H1 (cell line): ENCODE measurements at regions not wholly inside any gene's neighbourhood (a gene's known extent, or its start where the extent isn't known, plus 50 kb on each side); places are given as distances from the start of the nearest gene placed in this dataset.

Source experiments
- CTCF ChIA-PET: fragments of 300-600 bp; sonication (Branson Sonifier 250); formaldehyde crosslinking; loops from one replicate; lab custom pipeline; 2021; ENCODE audit not compliant: partially characterized antibody; lab: Charles Lee
- POLR2A ChIA-PET: fragments of 300-600 bp; sonication (Branson Sonifier 250); formaldehyde crosslinking; loops from one replicate; lab custom pipeline; 2021; ENCODE audit warnings: inconsistent platforms; ENCODE audit not compliant: partially characterized antibody; lab: Charles Lee
- DNase-seq, 2 experiments: peaks; one replicate each; pipeline versions ENCODE4 v3.0.0 to v3.0.0-alpha.2; 2010 to 2022; ENCODE audit warnings: low spot score in 2 of 2, low read depth in 1 of 2, mixed read lengths in 1 of 2
- FAIRE-seq: peaks from 2 replicates; lab custom pipeline; 2011; peaks lifted over from hg19 to GRCh38; lab: Jason Lieb, UNC
- H2AFZ ChIP-seq: 2 replicates; pipeline ENCODE4 v1.8.1; 2012; ENCODE audit warnings: low read length, inconsistent platforms
- H2AK5ac ChIP-seq: 2 replicates; pipeline ENCODE4 v1.6.1; 2013; ENCODE audit warnings: low read depth, low read length
- H2BK120ac ChIP-seq: replicated peaks from 2 replicates; pipeline ENCODE3; 2013; ENCODE audit warnings: low read depth, low read length, inconsistent platforms
- H2BK12ac ChIP-seq: 2 replicates; pipeline ENCODE4 v1.6.1; 2013; ENCODE audit warnings: low read depth, low read length
- H2BK15ac ChIP-seq: 2 replicates; pipeline ENCODE4 v1.6.1; 2013; ENCODE audit warnings: low read length
- H2BK20ac ChIP-seq: 2 replicates; pipeline ENCODE4 v1.6.1; 2013; ENCODE audit warnings: low read length
- H2BK5ac ChIP-seq: 2 replicates; pipeline ENCODE4 v1.6.1; 2013; ENCODE audit warnings: low read depth, low read length
- H3K14ac ChIP-seq: 2 replicates; pipeline ENCODE4 v1.6.1; 2013; ENCODE audit warnings: inconsistent platforms; ENCODE audit not compliant: insufficient read length
- H3K18ac ChIP-seq: 2 replicates; pipeline ENCODE4 v1.6.1; 2013; ENCODE audit warnings: low read length; ENCODE audit errors: extremely low read depth
- H3K23ac ChIP-seq: 2 replicates; pipeline ENCODE4 v1.6.1; 2013; ENCODE audit warnings: inconsistent platforms; ENCODE audit not compliant: insufficient read length
- H3K23me2 ChIP-seq: 2 replicates; pipeline ENCODE4 v1.6.1; 2013; ENCODE audit warnings: low read depth, low read length
- H3K27ac ChIP-seq: 2 replicates; pipeline ENCODE4 v1.6.1; 2011; ENCODE audit warnings: low read depth, low read length, inconsistent platforms
- H3K27me3 ChIP-seq, 4 experiments: replicated peaks in 1 of 4; 1 replicate in 1 of 4; 2 replicates in 3 of 4; pipeline versions ENCODE4 v1.6.1 to v1.8.1; 2011 to 2013; ENCODE audit warnings: low read length in 3 of 4, mild to moderate bottlenecking in 3 of 4, inconsistent platforms in 2 of 4, mixed read lengths in 2 of 4, moderate library complexity in 1 of 4; ENCODE audit not compliant: control insufficient read depth in 3 of 4, insufficient read depth in 3 of 4; ENCODE audit errors: extremely low read depth in 1 of 4
- H3K36me3 ChIP-seq, 4 experiments: 2 replicates each; pipeline versions ENCODE4 v1.6.1 to v1.8.1; 2011 to 2013; ENCODE audit warnings: mild to moderate bottlenecking in 4 of 4, low read length in 3 of 4, moderate library complexity in 2 of 4, control low read depth in 1 of 4, inconsistent platforms in 1 of 4; ENCODE audit not compliant: insufficient read depth in 4 of 4, control insufficient read depth in 2 of 4
- H3K4ac ChIP-seq: replicated peaks from 2 replicates; pipeline ENCODE3; 2013; ENCODE audit warnings: low read length, low read depth, mixed read lengths, inconsistent platforms; ENCODE audit not compliant: insufficient read length
- H3K4me1 ChIP-seq, 4 experiments: replicated peaks in 1 of 4; 1 replicate in 1 of 4; 2 replicates in 3 of 4; pipeline versions ENCODE4 v1.6.1 to v1.8.1; 2011 to 2013; ENCODE audit warnings: low read length in 3 of 4, inconsistent platforms in 2 of 4, mixed read lengths in 1 of 4; ENCODE audit not compliant: insufficient read depth in 4 of 4, control insufficient read depth in 3 of 4
- H3K4me2 ChIP-seq, 2 experiments: 2 replicates each; pipeline versions ENCODE4 v1.6.1 to v1.8.1; 2011 to 2013; ENCODE audit warnings: low read depth in 2 of 2, low read length in 2 of 2, control low read depth in 1 of 2, inconsistent platforms in 1 of 2, mild to moderate bottlenecking in 1 of 2; ENCODE audit not compliant: insufficient read depth in 1 of 2
- H3K4me3 ChIP-seq, 4 experiments: fragments of 200-600, 300-600 bp in 1 of 4; sonication (generic), shearing (Covaris generic), sonication (Bioruptor Twin) in 1 of 4; 2 replicates each; pipeline versions ENCODE4 v1.5.1 to v1.8.1; 2011 to 2016; ENCODE audit warnings: low read length in 4 of 4, low read depth in 3 of 4, control low read depth in 2 of 4, inconsistent platforms in 2 of 4, mild to moderate bottlenecking in 2 of 4, mixed read lengths in 1 of 4, moderate library complexity in 1 of 4; ENCODE audit not compliant: insufficient read depth in 2 of 4; ENCODE audit errors: extremely low read depth in 1 of 4
- H3K56ac ChIP-seq: replicated peaks from 2 replicates; pipeline ENCODE3; 2013; ENCODE audit warnings: low read depth, mild to moderate bottlenecking, mixed read lengths, low read length, inconsistent platforms; ENCODE audit not compliant: insufficient read length
- H3K79me1 ChIP-seq: 2 replicates; pipeline ENCODE4 v1.6.1; 2013; ENCODE audit warnings: low read depth, low read length, control low read depth
- H3K79me2 ChIP-seq, 2 experiments: 2 replicates each; pipeline versions ENCODE4 v1.6.1 to v1.8.1; 2012 to 2013; ENCODE audit warnings: low read length in 2 of 2, mild to moderate bottlenecking in 2 of 2, inconsistent platforms in 1 of 2; ENCODE audit not compliant: insufficient read depth in 2 of 2, control insufficient read depth in 1 of 2
- H3K9ac ChIP-seq, 4 experiments: replicated peaks in 1 of 4; 1 replicate in 1 of 4; 2 replicates in 3 of 4; pipeline versions ENCODE4 v1.6.1 to v1.8.1; 2011 to 2013; ENCODE audit warnings: low read depth in 3 of 4, low read length in 3 of 4, control low read depth in 2 of 4, mild to moderate bottlenecking in 2 of 4, moderate library complexity in 2 of 4, inconsistent platforms in 1 of 4; ENCODE audit errors: extremely low read depth in 1 of 4
- H3K9me3 ChIP-seq, 2 experiments: 2 replicates each; pipeline versions ENCODE4 v1.6.1 to v1.8.1; 2012 to 2013; ENCODE audit warnings: mild to moderate bottlenecking in 2 of 2, moderate library complexity in 2 of 2, control low read depth in 1 of 2, inconsistent platforms in 1 of 2, low read depth in 1 of 2, low read length in 1 of 2, mixed read lengths in 1 of 2; ENCODE audit not compliant: insufficient read depth in 2 of 2
- H4K20me1 ChIP-seq, 2 experiments: replicated peaks in 1 of 2; 2 replicates each; pipeline versions ENCODE3 to v1.8.1; 2011 to 2013; ENCODE audit warnings: inconsistent platforms in 2 of 2, low read length in 2 of 2, mild to moderate bottlenecking in 1 of 2; ENCODE audit not compliant: insufficient read depth in 2 of 2, control insufficient read depth in 1 of 2
- H4K5ac ChIP-seq: 2 replicates; pipeline ENCODE4 v1.6.1; 2013; ENCODE audit warnings: low read length, low read depth, mixed read lengths, inconsistent platforms; ENCODE audit not compliant: insufficient read length
- H4K8ac ChIP-seq: 2 replicates; pipeline ENCODE4 v1.8.0; 2013; ENCODE audit warnings: mild to moderate bottlenecking, moderate library complexity, low read length, inconsistent platforms; ENCODE audit not compliant: insufficient read depth; ENCODE audit errors: extremely low read depth
- H4K91ac ChIP-seq: replicated peaks from 2 replicates; pipeline ENCODE3; 2013; ENCODE audit warnings: low read length, mixed read lengths, inconsistent platforms; ENCODE audit not compliant: insufficient read length
- CEBPB ChIP-seq: IDR thresholded peaks from 2 replicates; pipeline ENCODE4 v1.6.1; 2012; ENCODE audit warnings: low read depth, low read length
- CTBP2 ChIP-seq: IDR thresholded peaks from 2 replicates; pipeline ENCODE4 v1.7.0; 2011; ENCODE audit warnings: borderline replicate concordance, mild to moderate bottlenecking, moderate library complexity, mixed read lengths, low read length; ENCODE audit not compliant: insufficient read depth, insufficient read length
- EZH2 ChIP-seq: fragments of 200-600 bp; sonication (generic); IDR thresholded peaks from 2 replicates; pipeline ENCODE4 v1.7.1; 2012; ENCODE audit warnings: low read depth, mild to moderate bottlenecking, moderate library complexity, low read length, inconsistent platforms; ENCODE audit not compliant: severe bottlenecking
- MAX ChIP-seq: IDR thresholded peaks from 2 replicates; pipeline ENCODE4 v1.6.1; 2012; ENCODE audit warnings: inconsistent platforms
- RFX5 ChIP-seq: IDR thresholded peaks from 2 replicates; pipeline ENCODE4 v1.6.1; 2011; ENCODE audit warnings: low read depth, low read length, improper control_type of control experiment, borderline replicate concordance
- RNF2 ChIP-seq: fragments of 200-900, 300-1000 bp; sonication (generic); IDR thresholded peaks from 2 replicates; pipeline ENCODE4 v1.7.1; 2016; ENCODE audit warnings: borderline replicate concordance, low read depth, mild to moderate bottlenecking, antibody characterized with exemption, low read length; ENCODE audit not compliant: poor library complexity, severe bottlenecking; ENCODE audit errors: missing control alignments
- SIRT6 ChIP-seq: IDR thresholded peaks from one replicate; pipeline ENCODE4 v1.7.1; 2012; ENCODE audit warnings: low read length, inconsistent platforms
- SIX5 ChIP-seq: IDR thresholded peaks from 2 replicates; pipeline ENCODE4 v1.6.1; 2011; ENCODE audit warnings: mild to moderate bottlenecking, low read depth, low read length
- SP1 ChIP-seq: IDR thresholded peaks from 2 replicates; pipeline ENCODE4 v1.6.1; 2011; ENCODE audit warnings: low read depth, low read length
- WGBS, 2 experiments: shearing (Covaris generic) in 1 of 2; methylation state at CpG; one replicate each; pipeline versions ENCODE4 v1.1.6 to v1.1.7; 2013 to 2015; ENCODE audit warnings: low lambda C conversion rate in 2 of 2, mixed read lengths in 2 of 2, inconsistent platforms in 1 of 2, low coverage in 1 of 2, missing lambda C conversion rate in 1 of 2; ENCODE audit not compliant: insufficient replicate concordance in 2 of 2, insufficient coverage in 1 of 2, insufficient read length in 1 of 2; ENCODE audit errors: extremely low coverage in 1 of 2, missing lambda C conversion rate in 1 of 2; 5-methylcytosine and 5-hydroxymethylcytosine counted together
- TF ChIP-seq, protein P1 (sequence below): IDR thresholded peaks from 2 replicates; pipeline ENCODE4 v1.6.1; 2011; ENCODE audit warnings: low read depth, mild to moderate bottlenecking, low read length; ENCODE audit not compliant: insufficient read depth

GRCh38 chr7:112610636-112611035 is 129.8 kb downstream of the LSMEM1 start:
- no peak overlapping the region for H2BK12ac ChIP-seq
- 94% methylated on average over 1 of the region's 1 CpG; no CpG with 5 or more reads in 1 of the 2 experiments for WGBS, 2 experiments
- DNase-seq (no peak), FAIRE-seq (no peak)
- no peaks in the 10 kb centered on the region for H3K79me1 ChIP-seq
- H2BK120ac ChIP-seq, result no peak overlapping the region
- TF ChIP-seq RNF2 (no peak), CTBP2 (no peak), MAX (no peak), RFX5 (no peak), EZH2 (no peak), SIRT6 (no peak), SP1 (no peak), SIX5 (no peak), CEBPB (no peak)
- TF ChIP-seq, protein P1, sequence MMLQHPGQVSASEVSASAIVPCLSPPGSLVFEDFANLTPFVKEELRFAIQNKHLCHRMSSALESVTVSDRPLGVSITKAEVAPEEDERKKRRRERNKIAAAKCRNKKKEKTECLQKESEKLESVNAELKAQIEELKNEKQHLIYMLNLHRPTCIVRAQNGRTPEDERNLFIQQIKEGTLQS, result no peak
- H3K36me3 ChIP-seq, result no peaks in the 10 kb centered on the region
- no peak overlapping the region for H2BK20ac ChIP-seq
- POLR2A ChIA-PET, result no interaction called here
- no peak overlapping the region for H4K91ac ChIP-seq
- no peaks in the 10 kb centered on the region for H3K4me1 ChIP-seq
- no peak overlapping the region for H2AK5ac ChIP-seq
- H2BK5ac ChIP-seq, result no peak overlapping the region
- no peak overlapping the region for H3K14ac ChIP-seq
- no peak overlapping the region for H4K5ac ChIP-seq
- no peaks in the 10 kb centered on the region for H4K20me1 ChIP-seq
- H3K27me3 ChIP-seq, result no peaks in the 10 kb centered on the region
- H4K8ac ChIP-seq, result no peak overlapping the region
- H3K9me3 ChIP-seq, result no peaks in the 10 kb centered on the region
- no peak overlapping the region for H3K18ac ChIP-seq
- H3K56ac ChIP-seq, result no peak overlapping the region
- H3K4me3 ChIP-seq, result no peak overlapping the region
- H3K79me2 ChIP-seq, result no peaks in the 10 kb centered on the region
- H2BK15ac ChIP-seq, result no peak overlapping the region
- H3K27ac ChIP-seq, result no peak overlapping the region
- H3K4me2 ChIP-seq, result no peak overlapping the region
- no peak overlapping the region for H2AFZ ChIP-seq
- no peaks in the 10 kb centered on the region for H3K23me2 ChIP-seq
- CTCF ChIA-PET, result interaction anchor here (0.6 kb wide), 1 partner anchor 1409 kb away, joined by 3 read pairs; no protein-coding TSS in a partner anchor
- no peak overlapping the region for H3K4ac ChIP-seq
- H3K9ac ChIP-seq, result no peak overlapping the region
- no peak overlapping the region for H3K23ac ChIP-seq
